Ovary (tissue), 3 donors: ENCODE measurements at regions not wholly inside any gene's neighbourhood (a gene's known extent, or its start where the extent isn't known, plus 50 kb on each side); places are given as distances from the start of the nearest gene placed in this dataset.

Experiments
- EP300 ChIP-seq: sonication (generic); formaldehyde crosslinking; IDR thresholded peaks from one replicate; pipeline ENCODE4 v1.6.1; 2017; ENCODE audit warnings: antibody characterized with exemption
- POLR2A ChIP-seq: fragments of 450-650 bp; IDR thresholded peaks from one replicate; pipeline ENCODE4 v1.6.1; 2017; ENCODE audit warnings: antibody characterized with exemption, mild to moderate bottlenecking, moderate library complexity
- TF ChIP-seq, protein P1 (sequence below), 3 donors: fragments of 450-650 bp in 2 of 3; fragments of 200-600 bp in 1 of 3; IDR thresholded peaks; one replicate each; pipeline versions ENCODE4 v1.5.1 to v1.8.0; 2016 to 2022; ENCODE audit warnings: antibody characterized with exemption in 3 of 3, mild to moderate bottlenecking in 1 of 3
- donor health status: DM: no; HTN: no; CAD: no.

GRCh38 chr3:84141571-84141970 is 817.2 kb upstream of the CADM2 start:
- TF ChIP-seq, protein P1, sequence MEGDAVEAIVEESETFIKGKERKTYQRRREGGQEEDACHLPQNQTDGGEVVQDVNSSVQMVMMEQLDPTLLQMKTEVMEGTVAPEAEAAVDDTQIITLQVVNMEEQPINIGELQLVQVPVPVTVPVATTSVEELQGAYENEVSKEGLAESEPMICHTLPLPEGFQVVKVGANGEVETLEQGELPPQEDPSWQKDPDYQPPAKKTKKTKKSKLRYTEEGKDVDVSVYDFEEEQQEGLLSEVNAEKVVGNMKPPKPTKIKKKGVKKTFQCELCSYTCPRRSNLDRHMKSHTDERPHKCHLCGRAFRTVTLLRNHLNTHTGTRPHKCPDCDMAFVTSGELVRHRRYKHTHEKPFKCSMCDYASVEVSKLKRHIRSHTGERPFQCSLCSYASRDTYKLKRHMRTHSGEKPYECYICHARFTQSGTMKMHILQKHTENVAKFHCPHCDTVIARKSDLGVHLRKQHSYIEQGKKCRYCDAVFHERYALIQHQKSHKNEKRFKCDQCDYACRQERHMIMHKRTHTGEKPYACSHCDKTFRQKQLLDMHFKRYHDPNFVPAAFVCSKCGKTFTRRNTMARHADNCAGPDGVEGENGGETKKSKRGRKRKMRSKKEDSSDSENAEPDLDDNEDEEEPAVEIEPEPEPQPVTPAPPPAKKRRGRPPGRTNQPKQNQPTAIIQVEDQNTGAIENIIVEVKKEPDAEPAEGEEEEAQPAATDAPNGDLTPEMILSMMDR (IDR thresholded peaks at IDR 0.05): no peak
- TF ChIP-seq POLR2A (no peak), EP300 (no peak)
